BLaER1 treated with 17β-estradiol and CSF1 and Interleukin-3, amounts not matched to agents 10 nM and 100 nM (cell line): ENCODE measurements at regions not wholly inside any gene's neighbourhood (a gene's known extent, or its start where the extent isn't known, plus 50 kb on each side); places are given as distances from the start of the nearest gene placed in this dataset.

Experiments used
- H3K27ac ChIP-seq, 11 experiments: shearing (Covaris generic); formaldehyde crosslinking; 2 replicates each; pipeline ENCODE4 v1.8.1; 2022
- H3K27me3 ChIP-seq, 11 experiments: shearing (Covaris generic); formaldehyde crosslinking; 2 replicates each; pipeline ENCODE4 v1.8.1; 2022
- H3K36me3 ChIP-seq, 11 experiments: shearing (Covaris generic); formaldehyde crosslinking; 2 replicates each; pipeline ENCODE4 v1.8.1; 2022
- H3K4me1 ChIP-seq, 10 experiments: shearing (Covaris generic); formaldehyde crosslinking; 2 replicates each; pipeline ENCODE4 v1.8.1; 2022
- H3K4me2 ChIP-seq, 11 experiments: shearing (Covaris generic); formaldehyde crosslinking; 2 replicates each; pipeline ENCODE4 v1.8.1; 2022
- H3K4me3 ChIP-seq, 10 experiments: shearing (Covaris generic); formaldehyde crosslinking; 2 replicates each; pipeline ENCODE4 v1.8.1; 2022
- H3K9ac ChIP-seq, 11 experiments: shearing (Covaris generic); formaldehyde crosslinking; 2 replicates each; pipeline ENCODE4 v1.8.1; 2022
- H3K9me3 ChIP-seq, 11 experiments: shearing (Covaris generic); formaldehyde crosslinking; replicated peaks in 1 of 11; 2 replicates each; pipeline ENCODE4 v1.8.1; 2022
- H4K20me1 ChIP-seq, 11 experiments: shearing (Covaris generic); formaldehyde crosslinking; 2 replicates each; pipeline ENCODE4 v1.8.1; 2022
- Cebpa-rat ChIP-seq, 11 experiments: shearing (Covaris generic); IDR thresholded peaks; 2 replicates each; pipeline ENCODE4 v1.8.1; 2022

GRCh38 chr6:14713008-14713960 lies 532.6 kb upstream of the JARID2 start:
- H3K27ac ChIP-seq, result 0 out of 22 replicates have a peak overlapping the region, but pooled peaks of 1 of the 11 experiments have one; percentile 3
- no peak overlapping the region for H3K4me3 ChIP-seq
- no peak overlapping the region for H3K9ac ChIP-seq

GRCh38 chr6:14713966-14714631 lies 531.8 kb upstream of the JARID2 start:
- TF ChIP-seq Cebpa-rat (IDR thresholded peaks at IDR 0.05), result no peak
- Histone ChIP-seq H3K9me3 (peaks cover 0 to 50% (median 27%) of the 10 kb centered on the region in 11 experiments; a peak in 17 of 22 replicates), H3K4me1 (peaks cover 25 to 62% (median 45%) of the 10 kb centered on the region in 10 experiments), H3K4me3 (no peak overlapping the region), H3K9ac (no peak overlapping the region), H3K27me3 (no peaks in the 10 kb centered on the region), H3K4me2 (peak overlapping the region in 3 of 11 experiments; percentile 6 to 22 (median 9); a peak in 4 of 22 replicates), H3K27ac (no peak overlapping the region), H4K20me1 (no peaks in the 10 kb centered on the region), H3K36me3 (0 out of 22 replicates have a peak, but pooled peaks cover 0 to 5% (median 0%) of the 10 kb centered on the region in 11 experiments)

More at GRCh38 chr6:14713008-14713960, 532.6 kb upstream of the JARID2 start:
- H3K4me1 ChIP-seq, result peaks cover 17 to 54% (median 37%) of the 10 kb centered on the region in 10 experiments
- peaks cover 0 to 53% (median 28%) of the 10 kb centered on the region in 11 experiments; a peak in 17 of 22 replicates for H3K9me3 ChIP-seq
- 0 out of 22 replicates have a peak, but pooled peaks cover 0 to 5% (median 0%) of the 10 kb centered on the region in 11 experiments for H3K36me3 ChIP-seq
- no peak for TF ChIP-seq Cebpa-rat (IDR thresholded peaks at IDR 0.05)
- H4K20me1 ChIP-seq, result no peaks in the 10 kb centered on the region
- H3K27me3 ChIP-seq, result no peaks in the 10 kb centered on the region
- H3K4me2 ChIP-seq, result peak overlapping the region in 4 of 11 experiments; percentile 1 to 22 (median 8); a peak in 1 of 22 replicates

- no peak overlapping the region for H3K4me3 ChIP-seq
- no peaks in the 10 kb centered on the region for H4K20me1 ChIP-seq
- TF ChIP-seq Cebpa-rat (IDR thresholded peaks at IDR 0.05), result no peak
Observed at GRCh38 chr6:14715076-14715475, 530.8 kb upstream of the JARID2 start.

GRCh38 chr6:14716499-14717146 lies 529.2 kb upstream of the JARID2 start:
- Histone ChIP-seq H3K27me3 (no peaks in the 10 kb centered on the region), H3K36me3 (no peaks in the 10 kb centered on the region), H3K9ac (no peak overlapping the region), H3K4me2 (peak overlapping the region in 7 of 11 experiments; percentile 5 to 85 (median 29); a peak in 9 of 22 replicates), H3K9me3 (peaks cover 0 to 25% (median 8%) of the 10 kb centered on the region in 11 experiments; a peak in 9 of 22 replicates), H3K4me3 (no peak overlapping the region), H3K27ac (no peak overlapping the region), H3K4me1 (peaks cover 40 to 72% (median 58%) of the 10 kb centered on the region in 10 experiments), H4K20me1 (no peaks in the 10 kb centered on the region)
- TF ChIP-seq Cebpa-rat (IDR thresholded peaks at IDR 0.05), result no peak

More at GRCh38 chr6:14715076-14715475, 530.8 kb upstream of the JARID2 start:
- H3K36me3 ChIP-seq, result 0 out of 22 replicates have a peak, but pooled peaks cover 0 to 5% (median 0%) of the 10 kb centered on the region in 11 experiments
- no peak overlapping the region for H3K4me2 ChIP-seq
- H3K27me3 ChIP-seq, result no peaks in the 10 kb centered on the region
- no peak overlapping the region for H3K27ac ChIP-seq
- peaks cover 35 to 72% (median 55%) of the 10 kb centered on the region in 10 experiments for H3K4me1 ChIP-seq
- peaks cover 0 to 40% (median 18%) of the 10 kb centered on the region in 11 experiments; a peak in 17 of 22 replicates for H3K9me3 ChIP-seq
- no peak overlapping the region for H3K9ac ChIP-seq

- no peaks in the 10 kb centered on the region for H3K36me3 ChIP-seq
- H4K20me1 ChIP-seq, result no peaks in the 10 kb centered on the region
- H3K27ac ChIP-seq, result no peak overlapping the region
- H3K4me2 ChIP-seq, result peak overlapping the region in 7 of 11 experiments; percentile 5 to 85 (median 34); a peak in 9 of 22 replicates
- peaks cover 0 to 21% (median 8%) of the 10 kb centered on the region in 11 experiments; a peak in 8 of 22 replicates for H3K9me3 ChIP-seq
- H3K4me1 ChIP-seq, result peaks cover 40 to 73% (median 58%) of the 10 kb centered on the region in 10 experiments
- no peak for TF ChIP-seq Cebpa-rat (IDR thresholded peaks at IDR 0.05)
- no peaks in the 10 kb centered on the region for H3K27me3 ChIP-seq
- H3K4me3 ChIP-seq, result no peak overlapping the region
- H3K9ac ChIP-seq, result no peak overlapping the region
Observed at GRCh38 chr6:14717307-14717706, 528.6 kb upstream of the JARID2 start.

GRCh38 chr6:14718861-14719260 lies 527.0 kb upstream of the JARID2 start:
- Histone ChIP-seq H3K36me3 (no peaks in the 10 kb centered on the region), H3K4me2 (peak overlapping the region; percentile 74 to 88 (median 82))

GRCh38 chr6:14719270-14719669 lies 526.6 kb upstream of the JARID2 start:
- TF ChIP-seq Cebpa-rat (IDR thresholded peaks at IDR 0.05), result no peak
- peak overlapping the region in 2 of 11 experiments; percentile 28; a peak in 3 of 22 replicates for H3K9ac ChIP-seq
- peak overlapping the region; percentile 30 to 89 (median 69); a peak in 20 of 22 replicates for H3K27ac ChIP-seq
- H3K4me2 ChIP-seq, result peak overlapping the region; percentile 74 to 88 (median 82)
- H4K20me1 ChIP-seq, result no peaks in the 10 kb centered on the region
- H3K9me3 ChIP-seq, result peaks cover 0 to 10% (median 6%) of the 10 kb centered on the region in 11 experiments; a peak in 5 of 22 replicates
- H3K27me3 ChIP-seq, result no peaks in the 10 kb centered on the region
- H3K36me3 ChIP-seq, result no peaks in the 10 kb centered on the region
- peak overlapping the region in 2 of 10 experiments; percentile 11 to 39; a peak in 2 of 20 replicates for H3K4me3 ChIP-seq
- H3K4me1 ChIP-seq, result peaks cover 40 to 76% (median 62%) of the 10 kb centered on the region in 10 experiments

More at GRCh38 chr6:14718861-14719260, 527.0 kb upstream of the JARID2 start:
- Histone ChIP-seq H4K20me1 (no peaks in the 10 kb centered on the region), H3K27me3 (no peaks in the 10 kb centered on the region), H3K4me1 (peaks cover 40 to 79% (median 65%) of the 10 kb centered on the region in 10 experiments), H3K27ac (peak overlapping the region; percentile 30 to 89 (median 69); a peak in 18 of 22 replicates), H3K9me3 (peaks cover 0 to 10% (median 7%) of the 10 kb centered on the region in 11 experiments; a peak in 7 of 22 replicates), H3K4me3 (peak overlapping the region in 2 of 10 experiments; percentile 11 to 39; a peak in 2 of 20 replicates), H3K9ac (peak overlapping the region in 2 of 11 experiments; percentile 28; a peak in 2 of 22 replicates)
- TF ChIP-seq Cebpa-rat (IDR thresholded peaks at IDR 0.05), result no peak
